Fibroblast of mammary gland (primary cell): ENCODE measurements at regions not wholly inside any gene's neighbourhood (a gene's known extent, or its start where the extent isn't known, plus 50 kb on each side); places are given as distances from the start of the nearest gene placed in this dataset.

ENCODE experiments used
- DNase-seq: peaks from one replicate; pipeline ENCODE4 v3.0.0-alpha.2; 2010; ENCODE audit warnings: low read depth
- H3K4me3 ChIP-seq: 2 replicates; pipeline ENCODE4 v1.5.1; 2011; ENCODE audit warnings: low read depth, mild to moderate bottlenecking, low read length, moderate library complexity; ENCODE audit not compliant: control insufficient read depth
- CTCF ChIP-seq: conservative IDR thresholded peaks from 2 replicates; pipeline ENCODE4 v1.5.1; 2011; ENCODE audit warnings: low read depth, low read length, inconsistent platforms; ENCODE audit not compliant: control insufficient read depth, insufficient read depth

DNA sequence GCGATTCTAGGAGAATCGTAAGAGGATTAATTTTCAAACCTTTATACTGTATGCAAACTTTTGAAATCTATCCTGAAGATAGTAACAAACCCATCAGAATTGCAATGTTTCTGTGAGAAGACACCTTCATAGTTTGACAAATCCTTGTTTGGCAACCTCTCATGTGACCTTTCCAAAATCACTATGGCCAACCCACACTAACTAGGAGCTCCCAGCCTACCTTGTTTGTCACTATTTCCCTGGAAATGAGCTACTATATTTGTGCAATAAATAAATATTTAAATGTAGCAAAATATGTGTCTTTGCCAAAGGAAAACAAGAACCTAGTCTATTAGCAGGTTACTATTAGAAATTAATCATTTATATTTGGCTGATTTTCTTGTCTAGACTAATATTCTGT, 173.7 kb downstream of the PPP1R2C start:
- no peak overlapping the region for H3K4me3 ChIP-seq
- no peak for DNase-seq
- TF ChIP-seq CTCF, result no peak

DNA sequence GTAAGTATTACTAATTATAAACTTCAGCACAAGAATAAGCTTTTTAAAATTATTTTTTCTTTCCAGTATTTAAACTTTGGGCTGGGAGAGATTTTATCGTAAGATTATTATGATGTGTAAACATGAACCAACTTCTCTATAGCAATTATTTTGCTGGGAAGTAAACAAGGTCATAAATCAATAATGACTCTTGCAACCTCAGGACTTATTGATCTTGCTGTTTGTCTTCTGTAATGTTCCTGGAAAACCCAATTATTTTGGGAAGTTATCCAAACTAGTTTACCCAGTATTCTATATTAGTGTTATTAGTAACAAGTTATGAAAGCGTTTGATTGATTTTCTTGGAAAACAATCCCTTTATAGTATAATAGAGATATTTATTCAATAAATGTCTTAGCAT, 174.9 kb downstream of the PPP1R2C start:
- no peak overlapping the region for H3K4me3 ChIP-seq
- TF ChIP-seq CTCF, result no peak
- no peak for DNase-seq

DNA sequence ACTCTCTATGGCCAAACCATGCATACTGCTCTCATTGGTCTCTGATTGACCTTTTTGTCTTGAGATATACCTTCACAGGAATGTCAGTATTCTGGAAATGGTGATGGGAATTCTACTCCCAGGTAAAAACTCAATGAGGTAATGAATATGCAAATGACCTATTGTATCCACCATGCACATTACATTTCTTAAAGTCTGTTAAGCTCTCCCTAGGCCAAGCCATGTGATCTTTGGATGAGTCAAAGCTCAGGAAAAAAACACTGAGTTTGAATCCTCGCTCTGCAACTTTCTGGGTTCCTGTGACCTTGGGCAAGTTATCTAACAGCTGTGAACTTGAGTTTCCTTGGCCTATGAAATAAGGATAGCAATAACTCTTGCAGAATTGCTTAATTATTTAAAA, 175.4 kb downstream of the PPP1R2C start:
- no peak for TF ChIP-seq CTCF
- no peak for DNase-seq
- no peak overlapping the region for H3K4me3 ChIP-seq

GRCh38 chrX:42602136-42602535, 175.8 kb downstream of the PPP1R2C start:
- DNase-seq, result no peak
- H3K4me3 ChIP-seq, result no peak overlapping the region
- no peak for TF ChIP-seq CTCF

- TF ChIP-seq CTCF, result no peak
- no peak overlapping the region for H3K4me3 ChIP-seq
- DNase-seq, result no peak
These were observed 180.5 kb downstream of the PPP1R2C start for GRCh38 chrX:42597481-42597880.

DNA sequence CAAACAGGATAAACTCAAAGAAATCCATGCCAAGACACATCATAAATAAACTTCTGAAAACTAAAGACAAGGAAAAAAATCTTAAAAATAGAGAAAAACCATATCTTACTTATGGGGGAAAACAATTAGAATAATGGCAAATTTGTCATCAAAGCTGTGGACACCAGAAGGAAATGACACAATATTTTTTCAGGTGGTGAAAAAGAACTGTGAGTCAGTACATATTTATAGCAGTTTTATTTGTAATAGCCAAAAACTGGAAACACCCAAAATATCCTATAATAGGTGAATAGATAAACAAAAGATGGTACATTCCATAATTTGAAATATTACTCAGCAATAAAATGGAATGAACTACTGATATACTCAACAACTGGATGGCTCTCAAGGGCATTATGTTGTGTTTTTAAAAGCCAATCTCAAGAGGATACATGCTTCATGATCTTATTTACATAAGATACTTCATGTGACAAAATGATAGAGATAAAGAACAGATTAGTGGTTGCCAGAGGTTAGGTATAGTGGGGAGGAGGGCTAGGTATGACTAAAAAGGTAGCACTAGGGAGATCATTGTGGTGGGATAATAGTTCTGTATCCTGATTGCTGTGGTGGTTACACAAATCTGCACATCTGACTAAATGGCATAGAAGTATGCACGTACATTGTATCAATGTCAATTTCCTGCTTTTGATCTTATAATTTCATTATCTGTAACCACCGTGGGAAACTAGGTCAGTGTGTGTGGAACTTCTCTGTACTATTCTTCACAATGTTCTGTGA, 191.9 kb downstream of the PPP1R2C start:
- H3K4me3 ChIP-seq, result no peak overlapping the region
- no peak for DNase-seq
- no peak for TF ChIP-seq CTCF
